Spleen (tissue), 11 donors: ENCODE measurements at regions not wholly inside any gene's neighbourhood (a gene's known extent, or its start where the extent isn't known, plus 50 kb on each side); places are given as distances from the start of the nearest gene placed in this dataset.

ENCODE experiments used
- DNase-seq: peaks from one replicate; pipeline ENCODE4 v3.0.0-alpha.2; 2020
- H3K27ac ChIP-seq, 8 donors: fragments of 200-600 bp; sonication (generic) in 7 of 8; 1 replicate in 4 of 8; 2 replicates in 4 of 8; pipeline versions ENCODE4 v1.5.0 to v1.8.0; 2016 to 2021; ENCODE audit warnings: inconsistent platforms in 4 of 8, mild to moderate bottlenecking in 4 of 8, moderate library complexity in 1 of 8
- H3K27me3 ChIP-seq, 7 donors: fragments of 200-600 bp; sonication (generic) in 6 of 7; replicated peaks in 1 of 7; 1 replicate in 4 of 7; 2 replicates in 3 of 7; pipeline versions ENCODE4 v1.5.0 to v1.8.0; 2016 to 2021; ENCODE audit warnings: inconsistent platforms in 3 of 7, mild to moderate bottlenecking in 1 of 7
- H3K36me3 ChIP-seq, 6 donors: fragments of 200-600 bp; sonication (generic) in 5 of 6; 1 replicate in 4 of 6; 2 replicates in 2 of 6; pipeline versions ENCODE4 v1.5.0 to v1.8.0; 2016 to 2021; ENCODE audit warnings: inconsistent platforms in 2 of 6
- H3K4me1 ChIP-seq, 6 donors: fragments of 200-600 bp; sonication (generic) in 5 of 6; 1 replicate in 3 of 6; 2 replicates in 3 of 6; pipeline versions ENCODE4 v1.5.0 to v1.8.0; 2016 to 2021; ENCODE audit warnings: inconsistent platforms in 3 of 6
- H3K4me3 ChIP-seq, 8 donors: fragments of 200-600 bp; sonication (generic) in 7 of 8; 1 replicate in 4 of 8; 2 replicates in 4 of 8; pipeline versions ENCODE4 v1.5.0 to v1.8.0; 2016 to 2021; ENCODE audit warnings: inconsistent platforms in 4 of 8, mild to moderate bottlenecking in 4 of 8, moderate library complexity in 2 of 8
- H3K9me3 ChIP-seq, 8 donors: fragments of 200-600 bp; sonication (generic) in 7 of 8; 1 replicate in 4 of 8; 2 replicates in 4 of 8; pipeline versions ENCODE4 v1.5.0 to v1.8.0; 2016 to 2021; ENCODE audit warnings: inconsistent platforms in 4 of 8
- POLR2A ChIP-seq, 3 donors: fragments of 450-650 bp; IDR thresholded peaks; one replicate each; pipeline ENCODE4 v1.5.1; 2017; ENCODE audit warnings: antibody characterized with exemption in 3 of 3, mild to moderate bottlenecking in 1 of 3
- POLR2AphosphoS5 ChIP-seq, 3 donors: sonication (generic); formaldehyde crosslinking; IDR thresholded peaks; one replicate each; pipeline ENCODE4 v1.5.1; 2017; ENCODE audit warnings: antibody characterized with exemption in 3 of 3
- WGBS, 5 donors: extraction: QIAGEN DNeasy Blood & Tissue Kit in 3 of 5; methylation state at CpG; one replicate each; pipeline versions ENCODE4 v1.1.5 to v1.1.7; 2013 to 2018; 5-methylcytosine and 5-hydroxymethylcytosine counted together
- intact Hi-C: fragments of 100-400 bp; cut with DNase I; formaldehyde crosslinking; loops from one replicate; pipeline ENCODE4 v1.15.0; 2023; ENCODE audit warnings: low total_unique reads
- TF ChIP-seq, protein P1 (sequence below), 11 experiments: fragments of 200-600 bp in 7 of 11; fragments of 450-650 bp in 4 of 11; sonication (generic) in 4 of 11; IDR thresholded peaks in 8 of 11; conservative IDR thresholded peaks in 3 of 11; 1 replicate in 7 of 11; 2 replicates in 4 of 11; pipeline versions ENCODE4 v1.4.0 to v1.8.0; 2016 to 2021; ENCODE audit warnings: antibody characterized with exemption in 11 of 11, inconsistent platforms in 4 of 11, mild to moderate bottlenecking in 1 of 11
- donor health status: healthy with polysubstance abuse.
- donor health status: DM: no; HTN: no; CAD: no; lungs with moderate emphysema.
- donor health status: DM: no; HTN: no; CAD: no.
- donor health status: Bipolar disorder and iron deficiency.
- donor health status: healthy.
- donor health status: DM: no; HTN: no; CAD: no.
- donor health status: DM: yes; HTN: yes; CAD: no.

DNA sequence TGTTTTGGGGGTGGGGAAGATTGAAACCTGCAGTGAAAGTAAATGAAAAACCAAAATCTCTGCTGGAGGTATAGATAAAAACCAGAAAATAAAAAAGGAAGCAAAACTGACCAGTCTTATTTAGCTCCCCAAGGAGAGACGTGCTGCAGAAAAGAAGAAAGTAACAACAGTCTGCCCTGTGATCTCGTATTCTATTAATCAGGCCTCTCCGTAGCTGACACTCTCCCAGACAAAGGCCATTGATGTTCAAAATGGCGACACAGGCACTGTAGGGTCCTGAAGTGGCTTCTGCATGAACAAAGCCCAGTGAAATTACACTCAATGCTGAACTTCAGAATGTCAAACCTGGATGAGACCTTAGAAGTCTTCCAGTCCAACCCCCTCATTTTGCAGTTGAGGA is 106.6 kb downstream of the NXPE2 start:
- Histone ChIP-seq H3K27ac (no peak overlapping the region), H3K4me1 (no peaks in the 10 kb centered on the region), H3K4me3 (no peak overlapping the region), H3K9me3 (no peaks in the 10 kb centered on the region), H3K36me3 (no peaks in the 10 kb centered on the region), H3K27me3 (peaks cover 0 to 13% (median 0%) of the 10 kb centered on the region in 7 donors)
- intact Hi-C loops = no loop called here
- 75 to 84% (median 81%) methylated on average over 4 of the region's 4 CpGs for WGBS, 5 donors
- TF ChIP-seq, protein P1, sequence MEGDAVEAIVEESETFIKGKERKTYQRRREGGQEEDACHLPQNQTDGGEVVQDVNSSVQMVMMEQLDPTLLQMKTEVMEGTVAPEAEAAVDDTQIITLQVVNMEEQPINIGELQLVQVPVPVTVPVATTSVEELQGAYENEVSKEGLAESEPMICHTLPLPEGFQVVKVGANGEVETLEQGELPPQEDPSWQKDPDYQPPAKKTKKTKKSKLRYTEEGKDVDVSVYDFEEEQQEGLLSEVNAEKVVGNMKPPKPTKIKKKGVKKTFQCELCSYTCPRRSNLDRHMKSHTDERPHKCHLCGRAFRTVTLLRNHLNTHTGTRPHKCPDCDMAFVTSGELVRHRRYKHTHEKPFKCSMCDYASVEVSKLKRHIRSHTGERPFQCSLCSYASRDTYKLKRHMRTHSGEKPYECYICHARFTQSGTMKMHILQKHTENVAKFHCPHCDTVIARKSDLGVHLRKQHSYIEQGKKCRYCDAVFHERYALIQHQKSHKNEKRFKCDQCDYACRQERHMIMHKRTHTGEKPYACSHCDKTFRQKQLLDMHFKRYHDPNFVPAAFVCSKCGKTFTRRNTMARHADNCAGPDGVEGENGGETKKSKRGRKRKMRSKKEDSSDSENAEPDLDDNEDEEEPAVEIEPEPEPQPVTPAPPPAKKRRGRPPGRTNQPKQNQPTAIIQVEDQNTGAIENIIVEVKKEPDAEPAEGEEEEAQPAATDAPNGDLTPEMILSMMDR (IDR thresholded peaks at IDR 0.05 in 8 of 11, conservative IDR thresholded peaks at IDR 0.05 in 3 of 11) = no peak
- no peak for TF ChIP-seq POLR2A (IDR thresholded peaks at IDR 0.05)
- TF ChIP-seq POLR2AphosphoS5 (IDR thresholded peaks at IDR 0.05) = no peak
- no peak for DNase-seq

DNA sequence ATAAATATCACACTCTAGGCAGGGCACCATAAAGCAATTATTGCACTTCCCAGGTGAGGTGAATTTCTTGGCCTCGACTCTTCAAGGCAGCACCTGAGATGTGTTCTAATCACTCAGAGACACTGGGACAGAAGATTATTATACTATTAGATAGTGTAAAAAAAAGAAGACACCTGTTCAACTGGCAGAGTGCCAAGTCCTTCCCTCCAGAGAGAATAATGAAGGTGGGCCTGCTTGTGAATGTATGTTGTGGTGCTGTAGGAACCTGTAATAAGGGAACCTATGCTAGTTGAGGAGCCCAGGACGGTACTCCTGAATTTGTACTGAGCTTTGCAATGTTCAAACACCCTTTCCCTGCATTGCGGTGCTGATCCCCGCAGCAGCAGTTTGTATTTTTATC is 107.5 kb downstream of the NXPE2 start:
- H3K4me1 ChIP-seq = no peaks in the 10 kb centered on the region
- no peak overlapping the region for H3K4me3 ChIP-seq
- TF ChIP-seq POLR2AphosphoS5 (IDR thresholded peaks at IDR 0.05) (no peak), POLR2A (IDR thresholded peaks at IDR 0.05) (no peak)
- TF ChIP-seq, protein P1 (IDR thresholded peaks at IDR 0.05 in 8 of 11, conservative IDR thresholded peaks at IDR 0.05 in 3 of 11) = no peak
- WGBS, 5 donors = 89 to 94% (median 92%) methylated on average over 4 of the region's 4 CpGs
- no peaks in the 10 kb centered on the region for H3K9me3 ChIP-seq
- intact Hi-C loops = no loop called here
- H3K36me3 ChIP-seq = no peaks in the 10 kb centered on the region
- DNase-seq = no peak
- H3K27me3 ChIP-seq = peaks cover 0 to 15% (median 0%) of the 10 kb centered on the region in 7 donors
- no peak overlapping the region for H3K27ac ChIP-seq

DNA sequence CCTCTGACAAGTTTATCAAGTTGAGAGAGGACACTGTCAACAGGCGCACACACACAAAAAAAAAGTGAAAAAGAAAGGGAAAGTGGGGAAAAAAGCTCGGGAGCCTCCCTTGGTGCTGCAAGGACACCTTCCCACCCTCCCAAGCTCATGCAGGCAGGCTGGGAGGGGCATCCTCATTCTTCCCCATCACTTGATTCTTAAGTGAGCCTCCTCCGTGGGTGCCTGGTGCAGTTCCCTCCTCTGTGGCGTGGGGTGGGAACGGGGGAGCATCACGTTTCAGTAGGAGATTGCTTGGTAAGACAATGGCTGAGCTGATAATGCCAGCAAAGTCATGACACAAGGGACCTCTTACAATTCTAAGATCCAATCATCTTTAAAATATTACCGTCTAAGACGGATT is 108.8 kb downstream of the NXPE2 start:
- TF ChIP-seq, protein P1 (IDR thresholded peaks at IDR 0.05 in 8 of 11, conservative IDR thresholded peaks at IDR 0.05 in 3 of 11) = no peak
- TF ChIP-seq POLR2AphosphoS5 (IDR thresholded peaks at IDR 0.05) = no peak
- no peak for TF ChIP-seq POLR2A (IDR thresholded peaks at IDR 0.05)
- Histone ChIP-seq H3K4me1 (no peaks in the 10 kb centered on the region), H3K27ac (no peak overlapping the region), H3K27me3 (peaks cover 0 to 20% (median 0%) of the 10 kb centered on the region in 7 donors), H3K36me3 (no peaks in the 10 kb centered on the region), H3K9me3 (no peaks in the 10 kb centered on the region), H3K4me3 (no peak overlapping the region)
- WGBS, 5 donors = 62 to 81% (median 69%) methylated on average over 8 of the region's 8 CpGs
- intact Hi-C loops = no loop called here
- no peak for DNase-seq

DNA sequence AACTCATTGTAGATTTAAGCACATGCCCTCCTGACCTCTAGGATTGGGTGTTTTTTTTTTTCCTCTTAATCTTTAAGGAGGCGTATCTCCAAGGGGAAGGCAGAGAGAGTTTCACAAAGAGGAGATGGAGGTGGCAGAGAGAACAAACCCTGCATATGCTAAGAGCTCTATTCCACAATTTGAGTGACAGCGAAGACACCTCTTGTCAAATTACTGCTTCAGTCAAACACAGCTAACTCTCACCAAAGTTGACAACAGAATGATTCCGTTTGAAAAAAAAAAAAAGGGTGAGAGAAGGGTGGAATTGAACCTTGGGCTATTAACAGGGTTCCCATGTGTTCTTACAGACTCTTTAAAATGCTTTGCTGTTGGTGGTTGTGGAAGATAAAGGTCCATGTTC is 112.6 kb downstream of the NXPE2 start:
- Histone ChIP-seq H3K9me3 (no peaks in the 10 kb centered on the region), H3K4me1 (no peaks in the 10 kb centered on the region), H3K27me3 (peaks cover 0 to 34% (median 0%) of the 10 kb centered on the region in 7 donors), H3K27ac (no peak overlapping the region), H3K4me3 (no peak overlapping the region), H3K36me3 (no peaks in the 10 kb centered on the region)
- DNase-seq = no peak
- intact Hi-C loops = no loop called here
- TF ChIP-seq POLR2AphosphoS5 (IDR thresholded peaks at IDR 0.05) (no peak), POLR2A (IDR thresholded peaks at IDR 0.05) (no peak)
- TF ChIP-seq, protein P1 (IDR thresholded peaks at IDR 0.05 in 8 of 11, conservative IDR thresholded peaks at IDR 0.05 in 3 of 11) = no peak
- WGBS, 5 donors = 49 to 77% (median 56%) methylated on average over 3 of the region's 3 CpGs
